ENCODE measurements at regions not wholly inside any gene's neighbourhood (a gene's known extent, or its start where the extent isn't known, plus 50 kb on each side); places are given as distances from the start of the nearest gene placed in this dataset.
A peak's percentile ranks its signal among the peaks of the same experiment; 100 is the strongest.
"Not testable (repeated sequence)": the region's sequence is repeated elsewhere in the genome, so short reads cannot be mapped to it uniquely, and the experiment has no call there.

- no peak for DNase-seq
Observed at GRCh38 chr1:74946388-74946787, 187.8 kb upstream of the LHX8 start.

GRCh38 chr1:74949348-74949747 is 184.8 kb upstream of the LHX8 start:
- DNase-seq, result not testable (repeated sequence)

- DNase-seq, result not testable (repeated sequence)
Observed at GRCh38 chr1:74951981-74952380, 182.2 kb upstream of the LHX8 start.

GRCh38 chr1:74952786-74953185 is 181.4 kb upstream of the LHX8 start:
- DNase-seq, result no peak

- no peak for DNase-seq
Observed at GRCh38 chr1:74953622-74954021, 180.6 kb upstream of the LHX8 start.

- no peak for DNase-seq
Observed at GRCh38 chr1:74963120-74963519, 171.1 kb upstream of the LHX8 start.

- peak; percentile 91 to 95 for DNase-seq
Observed at GRCh38 chr1:74964508-74965102, 169.6 kb upstream of the LHX8 start.

GRCh38 chr1:74969566-74970135 is 164.5 kb upstream of the LHX8 start:
- no peak for DNase-seq

- no peak for DNase-seq
Observed at GRCh38 chr1:74971982-74972381, 162.2 kb upstream of the LHX8 start.

GRCh38 chr1:74976491-74976890 is 157.7 kb upstream of the LHX8 start:
- DNase-seq, result peak in 1 of 2 experiments; percentile 61

- DNase-seq, result not testable (repeated sequence)
Observed at GRCh38 chr1:74992448-74992847, 141.7 kb upstream of the LHX8 start.

- DNase-seq, result no peak
Observed at GRCh38 chr1:74995821-74996220, 138.4 kb upstream of the LHX8 start.

GRCh38 chr1:75010547-75010946 is 123.6 kb upstream of the LHX8 start:
- DNase-seq, result no peak

GRCh38 chr1:75014250-75014649 is 119.9 kb upstream of the LHX8 start:
- no peak for DNase-seq

- DNase-seq, result no peak
Observed at GRCh38 chr1:75023005-75023404, 111.2 kb upstream of the LHX8 start.

- no peak for DNase-seq
Observed at GRCh38 chr1:75034376-75034775, 99.8 kb upstream of the LHX8 start.

GRCh38 chr1:75035536-75035935 is 98.7 kb upstream of the LHX8 start:
- DNase-seq, result no peak

- DNase-seq, result peak; percentile 24 to 35
Observed at GRCh38 chr1:75053207-75053606, 81.0 kb upstream of the LHX8 start.

GRCh38 chr1:75058424-75058823 is 75.8 kb upstream of the LHX8 start:
- no peak for DNase-seq

GRCh38 chr1:75062111-75062510 is 72.1 kb upstream of the LHX8 start:
- no peak for DNase-seq

GRCh38 chr1:75067975-75068374 is 66.2 kb upstream of the LHX8 start:
- DNase-seq, result no peak

GRCh38 chr1:75074831-75075395 is 59.3 kb upstream of the LHX8 start:
- no peak for DNase-seq

- no peak for DNase-seq
Observed at GRCh38 chr1:75079538-75080290, 54.5 kb upstream of the LHX8 start.

GRCh38 chr1:75083223-75083622 is 51.0 kb upstream of the LHX8 start:
- no peak for DNase-seq
